ENCODE measurements at regions not wholly inside any gene's neighbourhood (a gene's known extent, or its start where the extent isn't known, plus 50 kb on each side); places are given as distances from the start of the nearest gene placed in this dataset.

DNA sequence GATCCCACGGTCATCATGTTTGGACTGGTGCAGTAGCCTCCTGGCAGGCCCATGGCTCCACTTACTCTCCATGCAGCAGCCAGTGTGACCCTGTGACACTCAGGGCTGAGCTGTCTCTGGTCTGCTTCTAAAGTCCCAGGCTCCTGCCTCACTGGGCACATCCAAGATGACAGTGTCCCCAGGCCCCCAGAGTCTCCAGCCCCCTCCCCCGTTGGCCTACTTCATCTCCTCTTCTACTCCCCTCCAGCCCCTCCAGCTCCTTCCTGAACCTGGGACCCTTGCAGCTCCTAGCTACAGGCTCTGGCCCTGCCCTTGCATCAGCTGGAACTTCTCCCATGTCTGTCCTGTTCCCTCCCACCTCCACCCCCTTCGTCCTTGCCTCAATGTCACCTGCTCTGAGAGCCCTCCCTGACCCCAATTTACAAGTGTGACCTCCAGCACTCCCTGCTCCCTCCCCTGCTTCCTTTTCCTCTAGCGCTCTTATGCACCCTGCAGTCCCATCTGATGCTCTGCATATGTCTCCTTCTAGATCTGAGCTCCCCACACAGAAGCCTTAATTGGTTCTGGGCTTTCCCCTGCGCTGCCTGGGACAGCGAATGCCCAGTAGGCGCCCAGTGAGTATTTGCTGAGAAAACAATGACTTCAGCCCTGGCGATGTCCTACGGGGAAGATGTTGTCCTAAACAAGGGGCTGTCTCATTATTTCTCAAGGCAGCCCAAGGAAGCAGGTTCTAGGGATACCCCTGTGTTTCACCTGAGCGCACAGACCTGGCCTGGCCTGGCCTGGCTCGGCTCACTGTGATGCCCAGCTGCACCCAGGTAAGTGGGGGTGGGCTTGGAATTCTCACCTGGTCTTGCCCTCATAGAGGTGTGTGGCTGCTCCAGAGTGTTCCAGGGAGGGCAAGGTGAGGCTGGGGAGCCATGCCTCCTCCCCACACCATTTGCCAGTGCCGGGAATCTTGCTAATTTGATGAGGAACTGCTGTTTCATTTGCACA is 600.6 kb downstream of the PTPRU start:
- no peak for DNase-seq
- H3K27ac Mint-ChIP-seq: no peak overlapping the region
- no peak overlapping the region for H3K4me3 Mint-ChIP-seq
- no peak for ATAC-seq (replicated peaks in 1 of 2)
- peaks cover 0 to 3% of the 10 kb centered on the region in 2 donors for H3K9me3 Mint-ChIP-seq
- H3K36me3 Mint-ChIP-seq (ENCODE audit: insufficient read depth in 2 of 2): peaks cover 2 to 4% of the 10 kb centered on the region in 2 donors
- H3K27me3 Mint-ChIP-seq (ENCODE audit: low read depth): peaks cover 15% of the 10 kb centered on the region
- H3K4me1 Mint-ChIP-seq (ENCODE audit: low read depth): no peaks in the 10 kb centered on the region

DNA sequence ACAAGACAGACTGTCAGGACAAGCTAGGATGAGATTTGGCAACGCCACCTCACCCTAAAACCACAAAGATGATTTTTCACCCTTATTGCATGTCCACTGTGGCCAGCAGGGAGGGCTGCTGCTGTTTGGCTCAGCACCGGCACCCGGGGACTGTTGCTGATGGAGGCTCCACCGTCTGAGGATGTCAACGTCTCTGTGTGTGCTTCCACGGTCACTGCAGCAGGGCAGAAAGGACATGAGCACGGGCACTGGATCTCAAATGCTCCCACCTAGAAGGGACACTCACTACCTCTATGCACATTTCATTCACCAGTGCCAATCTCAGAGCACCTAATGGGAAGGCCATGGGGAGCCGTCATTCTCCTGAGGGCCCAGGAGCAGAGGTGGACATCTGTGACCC is 599.6 kb downstream of the PTPRU start:
- Mint-ChIP-seq H3K4me3 (no peak overlapping the region), H3K4me1 (ENCODE audit: low read depth) (no peaks in the 10 kb centered on the region), H3K27ac (no peak overlapping the region), H3K9me3 (no peaks in the 10 kb centered on the region), H3K36me3 (ENCODE audit: insufficient read depth in 2 of 2) (no peaks in the 10 kb centered on the region), H3K27me3 (ENCODE audit: low read depth) (peaks cover 15% of the 10 kb centered on the region)
- ATAC-seq (replicated peaks in 1 of 2) (no peak), DNase-seq (no peak)

GRCh38 chr1:29835406-29835805 is 599.1 kb downstream of the PTPRU start:
- ATAC-seq (replicated peaks in 1 of 2) (no peak), DNase-seq (no peak)
- Mint-ChIP-seq H3K27me3 (ENCODE audit: low read depth) (peaks cover 15% of the 10 kb centered on the region), H3K9me3 (no peaks in the 10 kb centered on the region), H3K4me3 (no peak overlapping the region), H3K36me3 (ENCODE audit: insufficient read depth in 2 of 2) (no peaks in the 10 kb centered on the region), H3K27ac (no peak overlapping the region), H3K4me1 (ENCODE audit: low read depth) (no peaks in the 10 kb centered on the region)

DNA sequence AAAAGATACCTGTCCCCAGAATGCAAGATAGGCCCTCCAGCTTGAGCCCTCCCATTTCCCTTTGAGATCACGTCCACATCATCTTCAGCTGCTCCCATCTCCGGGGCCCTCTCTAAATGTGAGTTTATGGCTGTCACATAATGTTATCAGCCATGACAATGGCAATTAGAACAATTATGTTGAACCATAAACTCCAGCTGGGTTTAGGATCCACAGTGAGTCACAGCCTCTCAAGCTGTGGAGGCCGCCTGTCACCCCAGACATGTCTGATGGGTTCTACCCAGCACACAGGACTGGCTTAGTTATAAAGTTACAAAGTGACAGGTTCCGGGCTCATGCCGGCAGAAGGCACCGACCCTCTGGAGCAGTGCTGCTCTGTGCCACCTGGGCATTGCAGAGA is 597.3 kb downstream of the PTPRU start:
- Mint-ChIP-seq H3K27me3 (ENCODE audit: low read depth) (peaks cover 15% of the 10 kb centered on the region), H3K27ac (no peak overlapping the region), H3K9me3 (no peaks in the 10 kb centered on the region), H3K4me3 (no peak overlapping the region), H3K4me1 (ENCODE audit: low read depth) (no peaks in the 10 kb centered on the region), H3K36me3 (ENCODE audit: insufficient read depth in 2 of 2) (no peaks in the 10 kb centered on the region)
- ATAC-seq (replicated peaks in 1 of 2) (no peak), DNase-seq (no peak)

- no peak for DNase-seq
- H3K36me3 Mint-ChIP-seq (ENCODE audit: insufficient read depth in 2 of 2): no peaks in the 10 kb centered on the region
- no peaks in the 10 kb centered on the region for H3K4me1 Mint-ChIP-seq (ENCODE audit: low read depth)
- no peak overlapping the region for H3K27ac Mint-ChIP-seq
- H3K9me3 Mint-ChIP-seq: no peaks in the 10 kb centered on the region
- H3K4me3 Mint-ChIP-seq: no peak overlapping the region
- H3K27me3 Mint-ChIP-seq (ENCODE audit: low read depth): peaks cover 15% of the 10 kb centered on the region
- no peak for ATAC-seq (replicated peaks in 1 of 2)
Measured at GRCh38 chr1:29832936-29833335, 596.6 kb downstream of the PTPRU start.

DNA sequence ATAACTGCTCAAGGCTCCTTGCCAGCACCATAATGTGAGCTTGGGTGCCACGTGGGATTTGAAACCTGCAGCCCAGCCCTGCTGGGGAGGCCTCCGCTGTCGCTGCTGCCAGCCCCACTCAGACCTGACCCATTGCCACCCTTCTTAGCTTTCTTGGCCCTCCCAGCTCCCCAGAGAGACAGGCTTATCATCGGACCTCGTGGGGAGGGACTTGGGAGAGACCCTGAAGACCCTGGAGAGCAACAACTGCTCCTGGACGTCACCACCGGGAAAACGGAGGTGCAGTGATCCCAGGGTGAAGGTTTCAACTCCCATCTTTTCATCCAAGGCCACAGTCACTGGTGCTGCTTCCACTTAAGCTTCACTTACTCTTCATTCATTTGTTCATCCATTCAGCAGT is 596.1 kb downstream of the PTPRU start:
- H3K4me3 Mint-ChIP-seq: no peak overlapping the region
- H3K9me3 Mint-ChIP-seq: no peaks in the 10 kb centered on the region
- H3K36me3 Mint-ChIP-seq (ENCODE audit: insufficient read depth in 2 of 2): no peaks in the 10 kb centered on the region
- peaks cover 15% of the 10 kb centered on the region for H3K27me3 Mint-ChIP-seq (ENCODE audit: low read depth)
- H3K27ac Mint-ChIP-seq: no peak overlapping the region
- no peaks in the 10 kb centered on the region for H3K4me1 Mint-ChIP-seq (ENCODE audit: low read depth)
- no peak for DNase-seq
- no peak for ATAC-seq (replicated peaks in 1 of 2)

DNA sequence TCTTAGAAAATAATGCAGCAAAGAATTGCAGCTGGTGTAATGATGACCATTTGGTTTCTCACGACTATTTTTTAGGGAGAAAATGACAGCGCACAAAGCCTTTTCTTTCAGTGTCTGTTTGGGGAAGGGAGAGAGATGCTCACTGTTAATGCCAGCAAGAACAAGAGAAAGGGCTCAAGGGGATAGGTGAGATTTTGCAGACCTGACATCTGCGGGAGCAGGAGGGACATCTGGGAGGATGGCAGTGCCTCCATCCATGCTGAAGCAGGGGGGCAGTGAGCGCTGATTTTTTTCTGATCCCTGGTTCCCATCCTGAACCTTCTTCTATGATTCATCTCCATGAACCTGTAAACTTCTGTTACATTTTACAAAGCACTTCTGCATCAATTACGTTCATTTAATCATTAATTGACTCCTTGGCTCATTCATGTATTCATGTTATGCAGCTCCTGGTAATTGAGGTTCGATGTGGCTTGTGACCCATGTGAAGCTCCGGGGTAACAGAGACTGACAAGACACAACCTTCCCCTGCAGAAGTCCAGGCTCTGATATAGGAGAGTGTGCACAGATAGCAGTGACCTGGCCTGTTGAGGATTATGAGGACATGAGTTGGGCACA is 595.3 kb downstream of the PTPRU start:
- Mint-ChIP-seq H3K27me3 (ENCODE audit: low read depth) (peaks cover 15% of the 10 kb centered on the region), H3K4me1 (ENCODE audit: low read depth) (no peaks in the 10 kb centered on the region), H3K4me3 (no peak overlapping the region), H3K9me3 (no peaks in the 10 kb centered on the region), H3K36me3 (ENCODE audit: insufficient read depth in 2 of 2) (no peaks in the 10 kb centered on the region), H3K27ac (no peak overlapping the region)
- ATAC-seq (replicated peaks in 1 of 2) (no peak), DNase-seq (no peak)

DNA sequence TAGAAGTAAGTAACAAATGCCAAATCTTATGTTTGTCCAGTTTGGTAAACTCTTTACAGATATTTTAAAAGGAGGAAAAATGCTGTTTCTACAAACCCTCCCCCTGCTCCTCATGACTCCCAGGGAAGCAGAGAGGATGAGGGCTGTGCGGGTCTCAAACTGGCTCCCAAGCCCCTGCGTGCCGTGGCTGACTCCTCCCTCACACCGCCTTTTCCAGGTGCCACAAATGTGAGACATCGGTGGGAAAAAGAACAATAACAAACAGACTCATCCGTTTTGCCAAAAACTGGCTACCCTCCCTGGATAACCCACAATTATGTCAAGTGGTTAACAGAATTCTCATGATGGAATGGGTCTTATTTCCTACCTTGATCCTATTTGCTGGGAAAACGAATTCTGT is 594.6 kb downstream of the PTPRU start:
- H3K4me1 Mint-ChIP-seq (ENCODE audit: low read depth): no peaks in the 10 kb centered on the region
- H3K27me3 Mint-ChIP-seq (ENCODE audit: low read depth): peaks cover 14% of the 10 kb centered on the region
- H3K4me3 Mint-ChIP-seq: no peak overlapping the region
- no peak for ATAC-seq (replicated peaks in 1 of 2)
- no peak for DNase-seq
- no peaks in the 10 kb centered on the region for H3K9me3 Mint-ChIP-seq
- H3K36me3 Mint-ChIP-seq (ENCODE audit: insufficient read depth in 2 of 2): no peaks in the 10 kb centered on the region
- H3K27ac Mint-ChIP-seq: no peak overlapping the region

- DNase-seq (no peak), ATAC-seq (replicated peaks in 1 of 2) (no peak)
- Mint-ChIP-seq H3K9me3 (no peaks in the 10 kb centered on the region), H3K36me3 (ENCODE audit: insufficient read depth in 2 of 2) (no peaks in the 10 kb centered on the region), H3K4me3 (no peak overlapping the region), H3K4me1 (ENCODE audit: low read depth) (no peaks in the 10 kb centered on the region), H3K27ac (no peak overlapping the region), H3K27me3 (ENCODE audit: low read depth) (peaks cover 9% of the 10 kb centered on the region)
Measured at GRCh38 chr1:29830383-29830782, 594.1 kb downstream of the PTPRU start.

DNA sequence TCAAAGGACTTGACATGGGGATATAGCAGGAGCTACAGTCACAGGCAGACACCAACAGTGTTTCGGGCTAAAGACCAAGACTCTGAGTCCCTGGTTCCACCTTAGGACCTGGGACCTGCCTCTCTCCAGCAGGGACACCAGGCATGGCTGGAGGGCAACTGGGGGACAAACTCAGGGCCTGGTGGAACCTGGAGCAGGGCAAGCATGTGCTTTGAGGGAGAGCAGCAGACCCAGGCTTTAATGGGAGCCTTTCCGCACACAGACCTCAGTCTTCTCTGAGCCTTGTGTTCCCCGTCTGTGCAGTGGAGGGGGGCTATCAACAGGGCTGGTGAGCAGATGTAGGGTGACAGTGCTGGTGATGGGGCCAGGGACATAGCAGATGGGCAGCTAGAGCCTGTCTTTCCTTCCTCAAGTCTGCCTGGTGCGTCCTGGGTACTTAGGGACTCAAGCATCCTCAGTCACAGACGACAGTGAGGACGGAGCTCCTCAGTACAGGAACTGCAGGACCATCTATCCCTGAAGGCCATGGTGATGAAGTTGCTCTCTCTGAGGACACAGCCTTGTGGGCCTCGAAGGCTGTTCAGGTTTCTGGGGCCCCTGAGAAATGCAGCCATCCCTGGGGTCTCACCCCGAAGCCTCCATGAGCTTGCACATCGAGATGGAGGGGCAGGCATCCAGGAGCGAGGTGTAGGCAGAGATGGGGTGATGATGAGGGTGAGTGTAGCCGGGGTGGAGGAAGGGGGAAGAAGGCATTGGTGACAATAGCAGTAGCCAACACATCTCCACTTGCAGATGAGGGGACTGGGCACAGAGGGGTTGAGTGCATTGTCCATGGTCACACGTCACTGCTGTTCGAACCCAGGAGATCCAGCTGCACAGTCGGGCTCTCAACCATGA is 593.4 kb downstream of the PTPRU start:
- Mint-ChIP-seq H3K27me3 (ENCODE audit: low read depth) (peaks cover 6% of the 10 kb centered on the region), H3K4me3 (no peak overlapping the region), H3K36me3 (ENCODE audit: insufficient read depth in 2 of 2) (no peaks in the 10 kb centered on the region), H3K4me1 (ENCODE audit: low read depth) (no peaks in the 10 kb centered on the region), H3K27ac (no peak overlapping the region), H3K9me3 (no peaks in the 10 kb centered on the region)
- ATAC-seq (replicated peaks in 1 of 2) (no peak), DNase-seq (no peak)

GRCh38 chr1:29828526-29829447 is 592.5 kb downstream of the PTPRU start:
- ATAC-seq (replicated peaks in 1 of 2): no peak
- H3K27me3 Mint-ChIP-seq (ENCODE audit: low read depth): peaks cover 6% of the 10 kb centered on the region
- H3K9me3 Mint-ChIP-seq: no peaks in the 10 kb centered on the region
- H3K4me1 Mint-ChIP-seq (ENCODE audit: low read depth): no peaks in the 10 kb centered on the region
- H3K27ac Mint-ChIP-seq: no peak overlapping the region
- H3K36me3 Mint-ChIP-seq (ENCODE audit: insufficient read depth in 2 of 2): no peaks in the 10 kb centered on the region
- H3K4me3 Mint-ChIP-seq: no peak overlapping the region
- DNase-seq: no peak

DNA sequence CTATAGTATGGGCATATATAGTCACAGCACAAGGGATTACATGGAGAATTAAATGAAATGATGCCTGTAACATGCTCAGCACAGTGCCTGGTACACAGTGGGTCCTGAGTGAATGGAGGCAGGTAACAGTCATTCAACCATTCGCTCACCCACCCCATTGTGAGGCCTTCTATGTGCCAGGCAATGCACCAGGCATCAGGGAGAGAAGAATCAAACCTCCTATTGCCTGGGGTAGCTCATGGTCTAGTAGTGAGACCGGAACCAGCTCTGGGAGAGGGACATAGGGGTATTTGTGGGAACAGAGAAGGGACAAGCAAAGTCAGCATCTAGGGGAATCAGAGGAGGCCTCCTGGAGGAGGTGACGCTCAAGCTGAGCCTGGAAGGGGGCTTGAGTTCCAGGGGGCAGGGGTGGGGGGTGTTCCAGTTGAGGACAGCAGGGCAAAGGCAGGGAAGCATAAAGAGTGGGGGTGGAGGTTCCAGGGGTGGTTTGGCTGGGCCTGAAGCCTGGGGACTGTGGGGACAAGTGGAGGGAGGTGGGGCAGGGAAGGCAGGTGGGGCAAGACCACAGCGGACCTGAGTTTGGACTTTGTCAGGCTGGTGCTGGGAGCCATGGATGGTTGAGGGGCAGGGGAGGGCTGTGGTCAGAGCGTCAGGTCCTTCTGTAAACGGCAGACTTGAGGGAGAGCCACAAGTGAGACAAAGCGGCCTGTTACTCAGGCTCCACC is 591.6 kb downstream of the PTPRU start:
- DNase-seq (no peak), ATAC-seq (replicated peaks in 1 of 2) (no peak)
- Mint-ChIP-seq H3K9me3 (no peaks in the 10 kb centered on the region), H3K27ac (no peak overlapping the region), H3K36me3 (ENCODE audit: insufficient read depth in 2 of 2) (no peaks in the 10 kb centered on the region), H3K27me3 (ENCODE audit: low read depth) (peaks cover 5% of the 10 kb centered on the region), H3K4me3 (no peak overlapping the region), H3K4me1 (ENCODE audit: low read depth) (no peaks in the 10 kb centered on the region)

Measured in activated T-cell treated with anti-CD3 and anti-CD28 coated beads, Interleukin-2, amount 50 U/mL, for 72 hours (primary cell).